H9 (cell line): ENCODE measurements at regions not wholly inside any gene's neighbourhood (a gene's known extent, or its start where the extent isn't known, plus 50 kb on each side); places are given as distances from the start of the nearest gene placed in this dataset.

Source experiments
- DNase-seq: peaks from one replicate; pipeline ENCODE4 v3.0.0-alpha.2; 2017
- H2AFZ ChIP-seq: one replicate; pipeline ENCODE4 v1.6.1; 2013; ENCODE audit warnings: mild to moderate bottlenecking, low read length, control low read depth, moderate library complexity
- H2AK5ac ChIP-seq: 2 replicates; pipeline ENCODE4 v1.6.1; 2013; ENCODE audit warnings: low read length, control low read depth, mixed read lengths; ENCODE audit not compliant: insufficient read length
- H2BK120ac ChIP-seq: one replicate; pipeline ENCODE4 v1.6.1; 2013; ENCODE audit warnings: low read depth, mild to moderate bottlenecking, low read length, control low read depth, inconsistent platforms; ENCODE audit not compliant: poor library complexity, severe bottlenecking
- H2BK12ac ChIP-seq: 2 replicates; pipeline ENCODE4 v1.6.1; 2013; ENCODE audit warnings: low read length, control low read depth, mixed read lengths, low read depth; ENCODE audit not compliant: insufficient read length
- H2BK15ac ChIP-seq: 2 replicates; pipeline ENCODE4 v1.6.1; 2013; ENCODE audit warnings: low read depth, low read length, control low read depth
- H2BK20ac ChIP-seq: one replicate; pipeline ENCODE4 v1.6.1; 2013; ENCODE audit warnings: low read depth, mild to moderate bottlenecking, low read length, control low read depth, inconsistent platforms; ENCODE audit not compliant: poor library complexity, severe bottlenecking
- H2BK5ac ChIP-seq: 2 replicates; pipeline ENCODE4 v1.6.1; 2013; ENCODE audit warnings: low read length, control low read depth, mixed read lengths; ENCODE audit not compliant: insufficient read length
- H3K14ac ChIP-seq: 2 replicates; pipeline ENCODE4 v1.6.1; 2013; ENCODE audit warnings: low read length, control low read depth; ENCODE audit not compliant: insufficient read depth
- H3K18ac ChIP-seq: 2 replicates; pipeline ENCODE4 v1.6.1; 2013; ENCODE audit warnings: low read depth, mild to moderate bottlenecking, mixed read lengths, low read length, control low read depth; ENCODE audit not compliant: insufficient read length
- H3K23ac ChIP-seq: 2 replicates; pipeline ENCODE4 v1.6.1; 2013; ENCODE audit warnings: low read length, control low read depth, mixed read lengths, low read depth; ENCODE audit not compliant: insufficient read length
- H3K23me2 ChIP-seq: 2 replicates; pipeline ENCODE4 v1.6.1; 2013; ENCODE audit warnings: low read depth, mild to moderate bottlenecking, mixed read lengths, low read length, control low read depth; ENCODE audit not compliant: insufficient read length, poor library complexity, severe bottlenecking
- H3K27ac ChIP-seq: 2 replicates; pipeline ENCODE4 v1.5.1; 2013; ENCODE audit warnings: low read length, control low read depth, mixed read lengths, low read depth; ENCODE audit not compliant: insufficient read length
- H3K27me3 ChIP-seq: 2 replicates; pipeline ENCODE4 v1.6.1; 2013; ENCODE audit warnings: low read length, control low read depth, inconsistent platforms; ENCODE audit not compliant: insufficient read depth
- H3K4ac ChIP-seq: 2 replicates; pipeline ENCODE4 v1.6.1; 2013; ENCODE audit warnings: low read depth, mild to moderate bottlenecking, control low read depth, inconsistent platforms, low read length, moderate library complexity
- H3K4me1 ChIP-seq: 2 replicates; pipeline ENCODE4 v1.6.1; 2013; ENCODE audit warnings: low read length, control low read depth, inconsistent platforms; ENCODE audit not compliant: insufficient read depth
- H3K4me2 ChIP-seq: 2 replicates; pipeline ENCODE4 v1.6.1; 2013; ENCODE audit warnings: low read length, control low read depth, mixed read lengths; ENCODE audit not compliant: insufficient read length, insufficient read depth
- H3K56ac ChIP-seq: 2 replicates; pipeline ENCODE4 v1.6.1; 2013; ENCODE audit warnings: low read depth, mild to moderate bottlenecking, mixed read lengths, low read length, control low read depth; ENCODE audit not compliant: insufficient read length
- H3K79me1 ChIP-seq: 2 replicates; pipeline ENCODE4 v1.6.1; 2013; ENCODE audit warnings: low read depth, mild to moderate bottlenecking, moderate library complexity, low read length, control low read depth, inconsistent platforms; ENCODE audit not compliant: insufficient read depth, poor library complexity, severe bottlenecking
- H3K79me2 ChIP-seq: 2 replicates; pipeline ENCODE4 v1.6.1; 2013; ENCODE audit warnings: low read length, control low read depth, inconsistent platforms; ENCODE audit not compliant: insufficient read depth
- H3K9ac ChIP-seq: 2 replicates; pipeline ENCODE4 v1.6.1; 2013; ENCODE audit warnings: low read length, control low read depth, mixed read lengths; ENCODE audit not compliant: insufficient read length; ENCODE audit errors: extremely low read depth
- H3K9me3 ChIP-seq: one replicate; pipeline ENCODE4 v1.6.1; 2013; ENCODE audit warnings: low read depth, low read length, inconsistent platforms; ENCODE audit not compliant: control insufficient read depth
- H3T11ph ChIP-seq: one replicate; pipeline ENCODE4 v1.6.1; 2013; ENCODE audit warnings: mild to moderate bottlenecking, low read length, control low read depth, inconsistent platforms
- H4K20me1 ChIP-seq: one replicate; pipeline ENCODE4 v1.6.1; 2013; ENCODE audit not compliant: control insufficient read depth, insufficient read length, insufficient read depth
- H4K5ac ChIP-seq: 2 replicates; pipeline ENCODE4 v1.6.1; 2013; ENCODE audit warnings: low read depth, mild to moderate bottlenecking, mixed read lengths, low read length, control low read depth; ENCODE audit not compliant: insufficient read length
- H4K8ac ChIP-seq: replicated peaks from 2 replicates; pipeline ENCODE4 v1.6.1; 2013; ENCODE audit warnings: low read length, control low read depth, mixed read lengths, low read depth; ENCODE audit not compliant: insufficient read length
- H4K91ac ChIP-seq: 2 replicates; pipeline ENCODE4 v1.6.1; 2013; ENCODE audit warnings: low read depth, mild to moderate bottlenecking, moderate library complexity, mixed read lengths, low read length, control low read depth; ENCODE audit not compliant: insufficient read length
- H3K27ac Mint-ChIP-seq, 3 experiments: 2 replicates in 2 of 3; 3 replicates in 1 of 3; pipeline ENCODE4 v1.8.0; 2020 to 2021; ENCODE audit warnings: mixed read lengths in 3 of 3, mild to moderate bottlenecking in 1 of 3, moderate library complexity in 1 of 3
- H3K27me3 Mint-ChIP-seq: 2 replicates; pipeline ENCODE4 v1.8.0; 2021; ENCODE audit warnings: low read depth, mild to moderate bottlenecking, moderate library complexity, mixed read lengths
- H3K36me3 Mint-ChIP-seq, 3 experiments: 2 replicates in 2 of 3; 3 replicates in 1 of 3; pipeline ENCODE4 v1.8.0; 2020 to 2021; ENCODE audit warnings: low read depth in 3 of 3, mixed read lengths in 3 of 3; ENCODE audit not compliant: insufficient read depth in 1 of 3
- H3K4me1 Mint-ChIP-seq, 2 experiments: 2 replicates each; pipeline ENCODE4 v1.8.0; 2020; ENCODE audit warnings: mixed read lengths in 2 of 2
- H3K4me3 Mint-ChIP-seq, 2 experiments: 2 replicates in 1 of 2; 3 replicates in 1 of 2; pipeline ENCODE4 v1.8.0; 2020 to 2021; ENCODE audit warnings: mild to moderate bottlenecking in 2 of 2, mixed read lengths in 2 of 2, moderate library complexity in 1 of 2
- H3K9me3 Mint-ChIP-seq, 2 experiments: 2 replicates in 1 of 2; 3 replicates in 1 of 2; pipeline ENCODE4 v1.8.0; 2020; ENCODE audit warnings: mild to moderate bottlenecking in 2 of 2, mixed read lengths in 2 of 2, moderate library complexity in 1 of 2
- CTCF ChIP-seq: fragments of 200-600 bp; sonication (generic); conservative IDR thresholded peaks from 3 replicates; pipeline ENCODE4 v1.8.0; 2021; ENCODE audit warnings: antibody characterized with exemption, mild to moderate bottlenecking
- WGBS: extraction: QIAGEN DNeasy Blood & Tissue Kit; methylation state at CpG from one replicate; pipeline ENCODE4 v1.1.7; 2013; ENCODE audit warnings: missing lambda C conversion rate, low lambda C conversion rate, mixed read lengths; ENCODE audit not compliant: insufficient read length; ENCODE audit errors: extremely low coverage; 5-methylcytosine and 5-hydroxymethylcytosine counted together

GRCh38 chr18:55101458-55101824 is 142.2 kb upstream of the CCDC68 start:
- no peaks in the 10 kb centered on the region for H3K9me3 ChIP-seq
- no peak overlapping the region for H2BK20ac ChIP-seq
- H2AK5ac ChIP-seq, result no peak overlapping the region
- H3K23me2 ChIP-seq, result no peaks in the 10 kb centered on the region
- no peak overlapping the region for H2AFZ ChIP-seq
- Mint-ChIP-seq H3K27ac (no peak overlapping the region), H3K9me3 (no peaks in the 10 kb centered on the region; a peak in 1 of 5 replicates), H3K36me3 (no peaks in the 10 kb centered on the region), H3K4me3 (no peak overlapping the region), H3K4me1 (peaks cover 0 to 3% of the 10 kb centered on the region in 2 experiments; a peak in 2 of 4 replicates), H3K27me3 (no peaks in the 10 kb centered on the region)
- no peak overlapping the region for H4K8ac ChIP-seq
- H3K56ac ChIP-seq, result no peak overlapping the region
- H4K5ac ChIP-seq, result no peak overlapping the region
- H3K18ac ChIP-seq, result no peak overlapping the region
- no peaks in the 10 kb centered on the region for H3K4me1 ChIP-seq
- no peaks in the 10 kb centered on the region for H3K27me3 ChIP-seq
- H3K79me1 ChIP-seq, result no peaks in the 10 kb centered on the region
- H3K4ac ChIP-seq, result no peak overlapping the region
- no peak overlapping the region for H3T11ph ChIP-seq
- no peaks in the 10 kb centered on the region for H3K79me2 ChIP-seq
- H3K9ac ChIP-seq, result no peak overlapping the region
- H2BK15ac ChIP-seq, result no peak overlapping the region
- no peak overlapping the region for H2BK120ac ChIP-seq
- no peak overlapping the region for H3K4me2 ChIP-seq
- no peak for TF ChIP-seq CTCF
- no peak overlapping the region for H4K91ac ChIP-seq
- no peak for DNase-seq
- H3K23ac ChIP-seq, result no peak overlapping the region
- no peaks in the 10 kb centered on the region for H4K20me1 ChIP-seq
- no peak overlapping the region for H3K14ac ChIP-seq
- H2BK12ac ChIP-seq, result no peak overlapping the region
- H2BK5ac ChIP-seq, result no peak overlapping the region
- no peak overlapping the region for H3K27ac ChIP-seq
- WGBS, result no CpG with 5 or more reads among the region's 2 CpGs
